H1 (cell line): ENCODE measurements at regions not wholly inside any gene's neighbourhood (a gene's known extent, or its start where the extent isn't known, plus 50 kb on each side); places are given as distances from the start of the nearest gene placed in this dataset.

Experiments
- BCL11A ChIP-seq, 2 experiments: IDR thresholded peaks; one replicate each; pipeline ENCODE4 v1.6.1; 2011; ENCODE audit warnings: low read depth in 2 of 2, low read length in 2 of 2, mild to moderate bottlenecking in 2 of 2
- CHD2 ChIP-seq: IDR thresholded peaks from 2 replicates; pipeline ENCODE4 v1.6.1; 2012; ENCODE audit warnings: low read length, improper control_type of control experiment
- CREB1 ChIP-seq: IDR thresholded peaks from 2 replicates; pipeline ENCODE4 v1.6.1; 2012; ENCODE audit warnings: inconsistent platforms
- CTCF ChIP-seq, 3 experiments: IDR thresholded peaks; 1 replicate in 2 of 3; 2 replicates in 1 of 3; pipeline versions ENCODE4 v1.5.1 to v1.6.1; 2011; ENCODE audit warnings: low read length in 3 of 3, mild to moderate bottlenecking in 3 of 3, inconsistent platforms in 2 of 3, low read depth in 1 of 3, moderate library complexity in 1 of 3; ENCODE audit not compliant: insufficient read depth in 1 of 3; ENCODE audit errors: control extremely low read depth in 1 of 3
- FOSL1 ChIP-seq: IDR thresholded peaks from 2 replicates; pipeline ENCODE4 v1.6.1; 2011; ENCODE audit warnings: mild to moderate bottlenecking, low read depth, low read length, moderate library complexity; ENCODE audit not compliant: insufficient read depth
- JUND ChIP-seq: IDR thresholded peaks from 2 replicates; pipeline ENCODE4 v1.6.1; 2011; ENCODE audit warnings: mild to moderate bottlenecking, improper control_type of control experiment, low read length
- NRF1 ChIP-seq: IDR thresholded peaks from 2 replicates; pipeline ENCODE4 v1.6.1; 2011; ENCODE audit warnings: mild to moderate bottlenecking, low read depth, low read length, improper control_type of control experiment
- RBBP5 ChIP-seq: IDR thresholded peaks from 2 replicates; pipeline ENCODE4 v1.7.1; 2012; ENCODE audit warnings: low read depth, mild to moderate bottlenecking, inconsistent platforms, low read length, moderate library complexity, borderline replicate concordance
- SIRT6 ChIP-seq: IDR thresholded peaks from one replicate; pipeline ENCODE4 v1.7.1; 2012; ENCODE audit warnings: low read length, inconsistent platforms
- SP1 ChIP-seq: IDR thresholded peaks from 2 replicates; pipeline ENCODE4 v1.6.1; 2011; ENCODE audit warnings: low read depth, low read length
- SRF ChIP-seq: IDR thresholded peaks from 2 replicates; pipeline ENCODE4 v1.6.1; 2011; ENCODE audit warnings: mild to moderate bottlenecking, low read depth, low read length, moderate library complexity
- SUZ12 ChIP-seq: fragments of 200-600 bp; sonication (generic); IDR thresholded peaks from 2 replicates; pipeline ENCODE4 v1.6.1; 2012; ENCODE audit warnings: mild to moderate bottlenecking, inconsistent platforms, low read length, moderate library complexity, mixed read lengths

- TF ChIP-seq FOSL1, result no peak
- TF ChIP-seq RBBP5, result no peak
- TF ChIP-seq SP1, result no peak
- TF ChIP-seq SIRT6, result no peak
- no peak for TF ChIP-seq NRF1
- no peak for TF ChIP-seq JUND
- no peak for TF ChIP-seq CHD2
- no peak for TF ChIP-seq BCL11A (IDR thresholded peaks at IDR 0.05; ENCODE audit: low read depth in 2 of 2, low read length in 2 of 2)
- no peak for TF ChIP-seq SUZ12
- TF ChIP-seq CTCF (IDR thresholded peaks at IDR 0.05; ENCODE audit: control extremely low read depth in 1 of 3, insufficient read depth in 1 of 3, low read depth in 1 of 3, low read length in 3 of 3), result no peak
- no peak for TF ChIP-seq CREB1
- no peak for TF ChIP-seq SRF
These were observed 150.1 kb downstream of the NAA11 start for GRCh38 chr4:79175716-79176115.
